ENCODE measurements at regions not wholly inside any gene's neighbourhood (a gene's known extent, or its start where the extent isn't known, plus 50 kb on each side); places are given as distances from the start of the nearest gene placed in this dataset.
"Not testable (repeated sequence)": the region's sequence is repeated elsewhere in the genome, so short reads cannot be mapped to it uniquely, and the experiment has no call there.

DNA sequence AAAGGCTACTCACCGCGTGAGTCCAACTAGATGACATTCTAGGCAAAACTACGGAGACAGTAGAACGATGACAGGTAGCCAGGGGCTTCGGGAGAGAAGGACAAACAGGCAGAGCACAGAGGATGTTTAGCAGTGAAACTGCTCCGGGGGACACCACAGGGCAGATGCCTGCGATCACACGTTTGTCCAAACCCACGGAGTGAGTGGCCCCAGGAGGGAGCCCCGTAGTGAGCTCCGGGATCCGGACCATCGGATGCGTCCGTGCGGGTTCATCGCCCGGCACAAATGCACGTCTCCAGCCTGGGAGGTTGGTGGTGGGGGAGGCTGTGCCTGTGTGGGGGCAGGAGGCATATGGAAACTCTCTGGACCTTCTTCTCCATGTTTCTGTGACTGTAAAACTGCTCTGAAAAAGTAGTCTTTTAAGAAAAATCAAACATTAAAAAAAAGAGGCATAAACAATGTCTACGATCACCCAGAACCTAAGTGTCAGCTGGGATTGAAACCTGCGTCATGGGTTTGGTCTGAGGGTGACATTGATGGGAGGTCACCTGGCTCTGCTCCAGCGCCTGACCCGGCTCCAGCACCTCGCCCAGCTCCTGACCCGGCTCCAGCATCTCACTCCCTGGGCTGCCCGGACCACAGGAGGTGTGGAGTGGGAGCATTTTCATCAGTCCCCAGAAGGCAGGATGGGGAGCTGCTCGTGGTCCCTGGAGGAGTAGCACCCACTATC, 83.0 kb upstream of the CTDP1 start:
- no peak for DNase-seq (ENCODE audit: low read depth)

DNA sequence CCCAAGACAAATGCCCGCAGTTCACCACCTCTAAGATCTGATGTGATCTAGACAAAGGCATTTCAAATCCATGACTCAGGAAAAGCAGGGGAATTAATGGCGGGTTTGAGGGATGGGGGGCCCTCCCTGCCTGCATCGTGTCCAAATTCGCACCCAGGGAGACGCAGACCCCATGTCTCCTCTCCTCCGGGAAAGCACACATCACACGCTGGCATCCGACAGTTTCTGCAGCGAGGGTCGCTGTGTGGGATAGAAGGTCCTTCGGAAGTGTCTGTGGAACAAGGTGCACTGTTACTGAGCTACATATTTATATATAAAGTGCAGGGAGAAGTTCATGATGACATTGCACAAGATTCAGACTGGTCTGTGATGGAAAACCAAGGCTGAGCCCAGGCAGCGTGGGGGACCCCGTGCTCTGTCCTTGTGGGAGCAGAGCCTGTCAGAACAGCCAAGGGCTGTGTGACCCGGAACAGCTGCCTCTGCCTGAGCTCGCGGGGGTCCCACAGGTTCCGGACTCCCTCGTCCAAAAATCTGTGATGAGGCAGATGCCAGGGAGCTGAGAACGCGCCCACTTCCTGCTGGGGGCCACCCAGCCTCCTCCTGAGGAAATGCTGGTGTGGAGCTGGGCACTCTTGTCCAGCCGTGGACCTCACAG, 82.3 kb upstream of the CTDP1 start:
- no peak for DNase-seq (ENCODE audit: low read depth)

DNA sequence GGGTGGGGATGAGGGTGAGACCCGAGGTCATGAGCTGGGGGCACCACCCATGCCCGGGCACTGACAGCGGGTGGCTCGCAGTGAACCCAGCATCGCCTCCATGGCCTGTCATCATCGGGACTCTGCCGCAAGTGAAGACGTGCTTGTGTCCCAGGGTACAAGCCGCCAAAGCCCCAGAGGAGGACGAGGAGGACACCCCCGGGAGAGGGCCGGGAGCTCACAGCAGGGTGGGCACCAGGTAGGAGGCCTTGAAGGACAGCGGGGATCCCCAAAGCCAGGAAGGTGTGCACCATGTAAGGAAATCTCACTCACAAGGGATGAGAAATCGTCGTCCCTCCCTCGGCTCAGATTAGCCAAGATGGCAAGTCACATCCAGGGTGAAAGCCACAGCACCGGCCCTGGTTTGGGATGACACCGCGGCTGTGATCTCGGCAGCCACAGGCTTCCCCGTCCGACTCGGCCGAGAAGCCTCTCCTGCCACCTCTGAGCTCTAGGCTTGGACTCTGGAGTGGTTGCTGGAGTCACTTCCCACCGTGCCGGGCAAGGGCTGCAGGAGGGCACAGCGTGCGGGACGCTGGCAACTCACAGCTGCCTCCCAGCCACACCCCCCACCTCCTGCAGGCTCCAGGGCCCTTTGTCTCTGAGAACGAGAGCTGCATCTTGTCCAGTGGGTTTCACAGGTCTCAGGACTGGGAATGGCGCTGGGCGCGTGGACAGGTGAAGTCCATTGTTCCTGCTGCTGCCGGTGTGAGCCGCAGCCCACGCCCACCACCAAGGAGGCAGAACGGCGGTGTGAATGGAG, 81.6 kb upstream of the CTDP1 start:
- DNase-seq (ENCODE audit: low read depth): no peak

GRCh38 chr18:79598633-79599175, 80.9 kb upstream of the CTDP1 start:
- DNase-seq (ENCODE audit: low read depth): no peak

DNA sequence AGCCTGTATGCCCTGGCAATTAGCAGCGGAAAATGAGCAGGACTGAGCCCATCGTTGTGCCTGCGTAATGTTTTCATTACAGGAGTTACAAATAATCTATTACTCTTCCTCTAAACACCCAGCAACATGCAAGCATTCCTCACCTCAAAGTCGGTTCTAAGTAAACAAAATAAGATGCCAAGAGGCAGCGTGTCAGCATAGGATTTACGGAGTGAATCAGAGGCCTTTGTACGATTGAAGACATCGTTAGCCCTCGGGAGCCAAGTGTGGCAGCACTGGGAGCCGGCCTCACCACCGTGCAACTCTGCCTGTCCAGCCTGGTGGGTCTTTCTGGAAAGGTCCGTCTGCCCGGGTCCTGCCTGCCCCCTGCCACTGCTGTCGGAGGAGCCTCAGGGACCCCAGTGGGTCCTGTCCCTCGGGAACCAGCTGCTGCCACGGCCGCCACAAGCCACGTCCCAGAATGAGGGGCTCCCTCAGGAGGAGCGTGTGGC, 80.1 kb upstream of the CTDP1 start:
- DNase-seq (ENCODE audit: low read depth): no peak

- DNase-seq (ENCODE audit: low read depth): no peak
Observed at GRCh38 chr18:79600141-79600540, 79.5 kb upstream of the CTDP1 start.

- no peak for DNase-seq (ENCODE audit: low read depth)
Observed at GRCh38 chr18:79600596-79600995, 79.0 kb upstream of the CTDP1 start.

DNA sequence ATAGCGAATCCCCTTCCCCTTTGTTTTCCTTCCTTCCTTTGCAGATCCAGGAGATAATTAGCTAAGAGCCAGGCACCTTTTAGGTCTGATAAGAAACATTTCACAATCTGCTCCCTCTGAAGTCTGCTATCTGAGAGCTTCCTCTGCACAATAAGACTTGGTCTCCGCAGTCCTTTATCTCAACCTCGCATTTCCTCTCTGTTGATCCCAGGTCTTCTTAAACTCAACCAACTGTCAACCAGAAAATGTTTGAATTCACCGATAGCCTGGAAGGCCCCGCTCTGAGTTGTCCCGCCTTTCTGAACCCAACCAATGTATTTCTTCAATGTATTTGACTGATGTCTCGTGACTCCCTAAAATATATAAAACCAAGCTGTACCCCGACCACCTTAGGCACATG, 78.4 kb upstream of the CTDP1 start:
- no peak for DNase-seq (ENCODE audit: low read depth)

DNA sequence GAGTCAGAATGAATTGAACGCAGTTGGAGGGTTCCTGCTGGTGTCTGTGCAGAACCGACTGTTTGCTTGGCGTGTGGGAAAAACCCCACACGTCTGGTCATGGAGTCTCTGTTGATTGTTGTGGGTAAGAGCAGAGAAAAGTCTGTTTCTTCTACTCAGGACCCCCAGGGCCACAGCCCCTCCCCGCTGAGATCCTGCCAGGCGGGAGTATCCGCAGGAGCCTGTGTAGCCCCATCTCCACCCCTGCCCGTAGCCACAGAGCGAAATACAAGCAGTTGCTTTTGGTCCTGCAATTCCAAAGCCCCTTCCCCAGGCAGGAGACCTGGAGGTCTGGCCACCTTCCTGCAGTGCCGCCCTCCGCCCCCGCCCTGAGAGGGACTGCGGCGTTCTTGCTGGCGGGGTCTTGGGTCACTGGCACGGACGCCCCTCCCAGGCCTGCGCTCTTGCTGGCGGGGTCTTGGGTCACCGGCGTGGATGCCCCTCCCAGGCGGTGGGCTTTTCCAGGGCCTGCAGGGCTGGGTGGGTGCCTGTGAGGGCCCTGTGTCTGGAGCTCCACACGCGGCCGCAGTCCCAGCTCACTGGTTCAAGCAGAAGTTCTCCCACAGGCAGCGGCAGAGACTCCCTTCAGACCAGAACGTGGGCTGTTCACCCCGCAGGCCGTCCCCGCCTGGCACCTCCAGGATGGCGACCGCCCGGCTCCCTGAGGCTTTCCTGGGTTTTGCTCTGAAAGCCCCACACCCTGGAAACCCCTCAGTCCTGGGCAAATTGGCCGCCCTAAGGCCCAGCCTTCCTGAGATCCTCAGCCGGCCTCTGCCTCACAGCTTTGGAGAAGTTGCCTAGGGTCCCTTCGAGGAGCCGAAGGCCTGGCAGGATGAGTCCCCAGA, 76.0 kb upstream of the CTDP1 start:
- DNase-seq (ENCODE audit: low read depth): no peak

DNA sequence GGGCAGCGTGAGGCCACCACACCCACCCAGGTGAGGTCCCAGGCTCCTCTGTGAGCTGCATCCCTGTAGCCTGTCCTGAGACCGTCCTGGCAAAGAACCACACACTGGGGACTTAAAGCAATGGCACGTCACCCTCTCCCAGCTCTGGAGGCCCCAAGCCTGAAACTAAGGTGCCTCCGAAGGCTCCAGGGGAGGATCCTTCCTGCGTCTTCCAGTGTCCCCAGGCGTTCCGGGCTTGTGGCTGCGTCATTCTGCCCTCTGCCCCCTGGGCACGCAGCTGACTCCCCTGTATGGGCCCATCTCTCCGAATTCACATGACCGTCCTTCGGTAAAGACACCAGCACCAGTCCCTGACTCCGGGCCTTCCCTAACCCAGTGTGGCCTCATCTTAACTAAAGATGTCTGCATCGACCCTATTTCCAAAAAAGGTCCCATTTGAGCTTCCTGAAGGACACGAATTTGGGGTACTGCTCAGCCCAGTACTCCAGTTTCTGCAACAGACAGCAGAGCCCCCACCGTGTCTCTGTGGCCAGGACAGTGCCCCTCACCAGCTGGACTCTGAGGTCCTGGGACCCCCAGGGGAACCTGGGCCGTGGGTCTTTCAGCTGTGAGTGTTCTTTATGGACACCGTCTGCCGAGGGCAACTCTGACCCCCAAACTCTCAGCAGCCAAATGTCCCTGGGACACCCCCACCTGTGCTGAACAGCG, 75.2 kb upstream of the CTDP1 start:
- DNase-seq (ENCODE audit: low read depth): no peak

DNA sequence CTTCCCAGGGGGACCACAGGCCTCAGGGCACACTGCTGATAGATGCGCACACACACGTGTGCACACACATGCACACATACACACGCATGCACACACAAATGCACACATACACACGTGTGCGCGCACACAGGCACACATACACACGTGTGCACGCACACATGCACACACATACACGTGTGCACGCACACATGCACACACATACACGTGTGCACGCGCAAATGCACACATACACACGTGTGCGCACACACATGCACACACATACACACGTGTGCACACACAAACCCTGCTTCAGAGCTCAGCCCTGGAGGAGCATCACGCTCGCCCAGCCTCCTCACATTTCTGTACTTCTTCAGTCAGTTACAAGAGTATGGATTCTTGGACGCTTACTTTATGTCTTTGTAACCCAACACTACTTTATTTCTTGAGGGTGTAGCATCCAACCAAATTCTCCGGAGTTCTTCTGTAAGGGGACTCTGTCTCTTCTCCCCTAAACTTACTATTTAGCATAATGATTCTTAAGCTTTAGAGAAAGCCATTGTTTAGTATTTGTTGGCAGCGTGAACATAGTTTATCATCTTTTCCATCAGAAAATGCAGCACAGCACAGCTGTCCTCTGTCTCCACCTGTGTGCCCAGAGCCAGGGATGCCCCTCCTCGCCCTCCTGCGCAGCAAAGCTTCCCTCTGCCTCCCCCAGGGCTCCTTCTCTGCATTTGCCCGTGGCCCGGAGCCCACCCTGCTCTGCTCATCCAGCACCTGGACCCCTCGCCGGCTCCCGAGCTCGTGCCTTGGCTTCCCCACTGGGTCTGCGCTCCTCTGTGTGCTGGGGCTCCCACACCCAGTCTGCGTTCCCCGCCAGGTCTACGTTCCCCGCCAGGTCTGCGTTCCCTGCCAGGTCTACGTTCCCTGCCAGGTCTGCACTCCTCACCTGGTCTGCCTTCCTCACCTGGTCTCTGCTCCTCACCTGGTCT, 74.4 kb upstream of the CTDP1 start:
- no peak for DNase-seq (ENCODE audit: low read depth)

- not testable (repeated sequence) for DNase-seq (ENCODE audit: low read depth)
Observed at GRCh38 chr18:79606071-79606470, 73.5 kb upstream of the CTDP1 start.

GRCh38 chr18:79606621-79607331, 72.8 kb upstream of the CTDP1 start:
- no peak for DNase-seq (ENCODE audit: low read depth)

GRCh38 chr18:79607361-79607952, 72.1 kb upstream of the CTDP1 start:
- no peak for DNase-seq (ENCODE audit: low read depth)

- DNase-seq (ENCODE audit: low read depth): no peak
Observed at GRCh38 chr18:79608069-79608468, 71.5 kb upstream of the CTDP1 start.

DNA sequence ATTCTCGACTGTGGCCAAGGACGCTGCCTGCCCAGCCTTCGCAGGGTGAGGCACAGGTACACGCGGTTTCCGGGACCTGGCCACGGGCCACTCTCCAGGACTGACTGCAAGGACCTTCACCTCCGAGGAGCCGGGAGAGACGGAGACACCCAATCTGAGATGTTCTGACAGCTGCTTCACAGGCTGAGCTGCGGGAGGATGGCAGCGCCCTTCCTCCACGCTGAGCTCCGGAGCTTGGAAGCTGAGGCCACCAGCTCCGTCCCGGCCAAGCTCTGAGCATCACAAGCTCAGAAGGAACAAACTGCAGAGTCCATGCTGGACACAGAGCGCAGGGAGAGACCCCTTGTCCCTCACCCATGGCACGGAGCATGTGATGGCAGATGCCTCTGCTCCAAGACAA, 71.1 kb upstream of the CTDP1 start:
- no peak for DNase-seq (ENCODE audit: low read depth)

DNA sequence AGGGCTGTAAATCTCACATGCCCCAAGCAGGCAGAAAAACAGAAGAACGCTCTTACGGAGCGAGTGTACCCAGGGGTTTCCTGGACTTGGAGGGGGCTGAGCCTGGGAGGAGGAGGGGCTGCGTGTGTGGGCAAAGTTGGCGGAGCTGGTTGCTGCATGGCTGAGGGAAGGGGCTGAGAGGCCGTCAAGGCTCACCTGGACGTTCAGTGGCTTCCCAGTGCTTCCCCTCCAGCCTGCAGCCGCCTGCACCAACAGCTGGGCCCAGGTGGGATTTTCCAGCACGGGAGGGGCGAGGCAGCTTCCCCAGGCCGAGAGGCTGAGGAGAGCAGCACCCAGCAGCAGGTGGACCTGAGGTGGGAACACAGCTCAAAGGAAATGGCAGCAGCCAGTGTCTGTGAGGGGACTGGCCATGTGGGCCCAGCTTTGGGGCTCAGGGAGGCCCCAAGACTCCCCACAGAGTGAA, 70.6 kb upstream of the CTDP1 start:
- no peak for DNase-seq (ENCODE audit: low read depth)

- no peak for DNase-seq (ENCODE audit: low read depth)
Observed at GRCh38 chr18:79609841-79610281, 69.7 kb upstream of the CTDP1 start.

Data from ELR (cell line).